ENCODE measurements at regions not wholly inside any gene's neighbourhood (a gene's known extent, or its start where the extent isn't known, plus 50 kb on each side); places are given as distances from the start of the nearest gene placed in this dataset.

GRCh38 chr12:118520214-118521035 lies 144.1 kb downstream of the SUDS3 start:
- H3K27ac Mint-ChIP-seq, result no peak overlapping the region
- intact Hi-C loops (cut with micrococcal nuclease), result no loop called here
- H3K4me1 Mint-ChIP-seq, result no peaks in the 10 kb centered on the region
- no peaks in the 10 kb centered on the region for H3K9me3 Mint-ChIP-seq
- H3K4me3 Mint-ChIP-seq, result no peak overlapping the region
- H3K27me3 Mint-ChIP-seq, result no peaks in the 10 kb centered on the region
- no peak for DNase-seq
- H3K36me3 Mint-ChIP-seq (ENCODE audit: low read depth), result no peaks in the 10 kb centered on the region

GRCh38 chr12:118521036-118521370 lies 144.6 kb downstream of the SUDS3 start:
- Mint-ChIP-seq H3K36me3 (ENCODE audit: low read depth) (no peaks in the 10 kb centered on the region), H3K4me3 (no peak overlapping the region), H3K4me1 (no peaks in the 10 kb centered on the region), H3K27me3 (no peaks in the 10 kb centered on the region), H3K27ac (no peak overlapping the region), H3K9me3 (no peaks in the 10 kb centered on the region)
- no peak for DNase-seq
- intact Hi-C loops (cut with micrococcal nuclease), result no loop called here

GRCh38 chr12:118524446-118524845 lies 148.1 kb downstream of the SUDS3 start:
- no peaks in the 10 kb centered on the region for H3K9me3 Mint-ChIP-seq
- H3K27me3 Mint-ChIP-seq, result no peaks in the 10 kb centered on the region
- no peak overlapping the region for H3K27ac Mint-ChIP-seq
- DNase-seq, result no peak
- intact Hi-C loops (cut with micrococcal nuclease), result no loop called here
- H3K36me3 Mint-ChIP-seq (ENCODE audit: low read depth), result no peaks in the 10 kb centered on the region
- H3K4me1 Mint-ChIP-seq, result no peaks in the 10 kb centered on the region
- H3K4me3 Mint-ChIP-seq, result no peak overlapping the region

- no peaks in the 10 kb centered on the region for H3K27me3 Mint-ChIP-seq
- H3K27ac Mint-ChIP-seq, result no peak overlapping the region
- H3K4me1 Mint-ChIP-seq, result no peaks in the 10 kb centered on the region
- no peaks in the 10 kb centered on the region for H3K9me3 Mint-ChIP-seq
- no peak for DNase-seq
- intact Hi-C loops (cut with micrococcal nuclease), result no loop called here
- no peak overlapping the region for H3K4me3 Mint-ChIP-seq
- no peaks in the 10 kb centered on the region for H3K36me3 Mint-ChIP-seq (ENCODE audit: low read depth)
Measured at GRCh38 chr12:118525216-118525615, 148.9 kb downstream of the SUDS3 start.

GRCh38 chr12:118526255-118527095 lies 150.1 kb downstream of the SUDS3 start:
- no peaks in the 10 kb centered on the region for H3K36me3 Mint-ChIP-seq (ENCODE audit: low read depth)

GRCh38 chr12:118527310-118527709 lies 151.0 kb downstream of the SUDS3 start:
- Mint-ChIP-seq H3K36me3 (ENCODE audit: low read depth) (no peaks in the 10 kb centered on the region), H3K27ac (no peak overlapping the region), H3K4me3 (no peak overlapping the region), H3K9me3 (no peaks in the 10 kb centered on the region), H3K27me3 (no peaks in the 10 kb centered on the region), H3K4me1 (no peaks in the 10 kb centered on the region)
- intact Hi-C loops (cut with micrococcal nuclease), result no loop called here
- no peak for DNase-seq

More at GRCh38 chr12:118526255-118527095, 150.1 kb downstream of the SUDS3 start:
- Mint-ChIP-seq H3K27ac (no peak overlapping the region), H3K4me3 (no peak overlapping the region), H3K9me3 (no peaks in the 10 kb centered on the region), H3K4me1 (no peaks in the 10 kb centered on the region), H3K27me3 (no peaks in the 10 kb centered on the region)
- intact Hi-C loops (cut with micrococcal nuclease), result no loop called here
- DNase-seq, result no peak

GRCh38 chr12:118528625-118529024 lies 152.3 kb downstream of the SUDS3 start:
- no peaks in the 10 kb centered on the region for H3K36me3 Mint-ChIP-seq (ENCODE audit: low read depth)
- no peak overlapping the region for H3K4me3 Mint-ChIP-seq
- no peaks in the 10 kb centered on the region for H3K4me1 Mint-ChIP-seq
- no peaks in the 10 kb centered on the region for H3K27me3 Mint-ChIP-seq
- DNase-seq, result no peak
- no peak overlapping the region for H3K27ac Mint-ChIP-seq
- no peaks in the 10 kb centered on the region for H3K9me3 Mint-ChIP-seq
- intact Hi-C loops (cut with micrococcal nuclease), result no loop called here

- DNase-seq, result no peak
- intact Hi-C loops (cut with micrococcal nuclease), result no loop called here
- Mint-ChIP-seq H3K4me1 (no peaks in the 10 kb centered on the region), H3K4me3 (no peak overlapping the region), H3K27ac (no peak overlapping the region), H3K9me3 (no peaks in the 10 kb centered on the region), H3K36me3 (ENCODE audit: low read depth) (no peaks in the 10 kb centered on the region), H3K27me3 (no peaks in the 10 kb centered on the region)
Measured at GRCh38 chr12:118534003-118534402, 157.6 kb downstream of the SUDS3 start.

GRCh38 chr12:118536306-118536906 lies 160.1 kb downstream of the SUDS3 start:
- intact Hi-C loops (cut with micrococcal nuclease), result no loop called here
- no peak overlapping the region for H3K4me3 Mint-ChIP-seq
- no peak overlapping the region for H3K27ac Mint-ChIP-seq
- H3K36me3 Mint-ChIP-seq (ENCODE audit: low read depth), result no peaks in the 10 kb centered on the region
- no peaks in the 10 kb centered on the region for H3K4me1 Mint-ChIP-seq
- H3K9me3 Mint-ChIP-seq, result no peaks in the 10 kb centered on the region
- no peak for DNase-seq
- no peaks in the 10 kb centered on the region for H3K27me3 Mint-ChIP-seq

- DNase-seq, result no peak
- Mint-ChIP-seq H3K4me1 (no peaks in the 10 kb centered on the region), H3K27ac (no peak overlapping the region), H3K9me3 (no peaks in the 10 kb centered on the region), H3K27me3 (no peaks in the 10 kb centered on the region), H3K36me3 (ENCODE audit: low read depth) (no peaks in the 10 kb centered on the region), H3K4me3 (no peak overlapping the region)
- intact Hi-C loops (cut with micrococcal nuclease), result no loop called here
Measured at GRCh38 chr12:118537481-118537917, 161.1 kb downstream of the SUDS3 start.

- intact Hi-C loops (cut with micrococcal nuclease), result no loop called here
- H3K4me3 Mint-ChIP-seq, result no peak overlapping the region
- H3K27ac Mint-ChIP-seq, result no peak overlapping the region
Measured at GRCh38 chr12:118541071-118541470, 164.7 kb downstream of the SUDS3 start.

GRCh38 chr12:118541934-118542333 lies 165.6 kb downstream of the SUDS3 start:
- Mint-ChIP-seq H3K4me1 (no peaks in the 10 kb centered on the region), H3K27ac (no peak overlapping the region), H3K4me3 (no peak overlapping the region), H3K36me3 (ENCODE audit: low read depth) (no peaks in the 10 kb centered on the region), H3K27me3 (no peaks in the 10 kb centered on the region), H3K9me3 (peaks cover 5% of the 10 kb centered on the region)
- no peak for DNase-seq
- intact Hi-C loops (cut with micrococcal nuclease), result no loop called here

More at GRCh38 chr12:118541071-118541470, 164.7 kb downstream of the SUDS3 start:
- DNase-seq, result no peak
- no peaks in the 10 kb centered on the region for H3K36me3 Mint-ChIP-seq (ENCODE audit: low read depth)
- no peaks in the 10 kb centered on the region for H3K27me3 Mint-ChIP-seq
- no peaks in the 10 kb centered on the region for H3K4me1 Mint-ChIP-seq
- no peaks in the 10 kb centered on the region for H3K9me3 Mint-ChIP-seq

- H3K27ac Mint-ChIP-seq, result no peak overlapping the region
- no peak for DNase-seq
- peaks cover 5% of the 10 kb centered on the region for H3K9me3 Mint-ChIP-seq
- H3K36me3 Mint-ChIP-seq (ENCODE audit: low read depth), result no peaks in the 10 kb centered on the region
- no peaks in the 10 kb centered on the region for H3K27me3 Mint-ChIP-seq
- intact Hi-C loops (cut with micrococcal nuclease), result no loop called here
- no peak overlapping the region for H3K4me3 Mint-ChIP-seq
- no peaks in the 10 kb centered on the region for H3K4me1 Mint-ChIP-seq
Measured at GRCh38 chr12:118543651-118544050, 167.3 kb downstream of the SUDS3 start.

- peaks cover 5% of the 10 kb centered on the region for H3K9me3 Mint-ChIP-seq
- H3K27me3 Mint-ChIP-seq, result no peaks in the 10 kb centered on the region
- no peak overlapping the region for H3K27ac Mint-ChIP-seq
- H3K4me1 Mint-ChIP-seq, result no peaks in the 10 kb centered on the region
- no peak overlapping the region for H3K4me3 Mint-ChIP-seq
- no peak for DNase-seq
- no peaks in the 10 kb centered on the region for H3K36me3 Mint-ChIP-seq (ENCODE audit: low read depth)
- intact Hi-C loops (cut with micrococcal nuclease), result no loop called here
Measured at GRCh38 chr12:118544569-118544968, 168.2 kb downstream of the SUDS3 start.

All from activated CD4-positive, alpha-beta T cell treated with anti-CD3 and anti-CD28 coated beads, Interleukin-2, amount 10 ng/mL, durations not matched to agents 24 days and 14 days (primary cell).